GM18951 (cell line): ENCODE measurements at regions not wholly inside any gene's neighbourhood (a gene's known extent, or its start where the extent isn't known, plus 50 kb on each side); places are given as distances from the start of the nearest gene placed in this dataset.

ENCODE experiments used
- POLR2A ChIP-seq: IDR thresholded peaks from 4 replicates; pipeline ENCODE4 v1.6.1; 2011; ENCODE audit warnings: mild to moderate bottlenecking; ENCODE audit not compliant: insufficient read length, insufficient read depth; ENCODE audit errors: extremely low read depth
- in situ Hi-C: fragments of 300-500 bp; cut with MboI; formaldehyde crosslinking; loops from one replicate; pipeline ENCODE4 v1.12.0; 2022; ENCODE audit warnings: low sequenced_read_pairs, mixed read lengths, inconsistent platforms; ENCODE audit not compliant: unreplicated experiment

- in situ Hi-C loops: no loop called here
Observed at GRCh38 chr6:93827728-93828127, 408.4 kb upstream of the EPHA7 start.

GRCh38 chr6:93825950-93826349 lies 406.6 kb upstream of the EPHA7 start:
- in situ Hi-C loops: no loop called here
- TF ChIP-seq POLR2A: no peak

More at GRCh38 chr6:93827728-93828127, 408.4 kb upstream of the EPHA7 start:
- no peak for TF ChIP-seq POLR2A

GRCh38 chr6:93823489-93823888 lies 404.1 kb upstream of the EPHA7 start:
- no peak for TF ChIP-seq POLR2A
- in situ Hi-C loops: no loop called here

GRCh38 chr6:93822434-93823265 lies 403.3 kb upstream of the EPHA7 start:
- in situ Hi-C loops: no loop called here

GRCh38 chr6:93821953-93822352 lies 402.6 kb upstream of the EPHA7 start:
- in situ Hi-C loops: no loop called here
- no peak for TF ChIP-seq POLR2A

More at GRCh38 chr6:93822434-93823265, 403.3 kb upstream of the EPHA7 start:
- no peak for TF ChIP-seq POLR2A

GRCh38 chr6:93820465-93821082 lies 401.2 kb upstream of the EPHA7 start:
- in situ Hi-C loops: no loop called here
- no peak for TF ChIP-seq POLR2A

- no peak for TF ChIP-seq POLR2A
- in situ Hi-C loops: no loop called here
Observed at GRCh38 chr6:93819189-93819588, 399.8 kb upstream of the EPHA7 start.

GRCh38 chr6:93817937-93818336 lies 398.6 kb upstream of the EPHA7 start:
- no peak for TF ChIP-seq POLR2A
- in situ Hi-C loops: no loop called here

- in situ Hi-C loops: no loop called here
- TF ChIP-seq POLR2A: no peak
Observed at GRCh38 chr6:93806409-93807270, 387.3 kb upstream of the EPHA7 start.

GRCh38 chr6:93801101-93801847 lies 381.9 kb upstream of the EPHA7 start:
- TF ChIP-seq POLR2A: no peak
- in situ Hi-C loops: no loop called here

- in situ Hi-C loops: no loop called here
Observed at GRCh38 chr6:93799226-93799625, 379.9 kb upstream of the EPHA7 start.

GRCh38 chr6:93794166-93794565 lies 374.8 kb upstream of the EPHA7 start:
- in situ Hi-C loops: no loop called here
- no peak for TF ChIP-seq POLR2A

More at GRCh38 chr6:93799226-93799625, 379.9 kb upstream of the EPHA7 start:
- no peak for TF ChIP-seq POLR2A
